Hippocampal formation (tissue), 2 donors: ENCODE measurements at regions not wholly inside any gene's neighbourhood (a gene's known extent, or its start where the extent isn't known, plus 50 kb on each side); places are given as distances from the start of the nearest gene placed in this dataset.
"Not testable (repeated sequence)": the region's sequence is repeated elsewhere in the genome, so short reads cannot be mapped to it uniquely, and the experiment has no call there.

Experiments used
- DNase-seq, 2 donors: peaks; one replicate each; lab custom pipeline; 2025; lab: John Stamatoyannopoulos, UW

DNA sequence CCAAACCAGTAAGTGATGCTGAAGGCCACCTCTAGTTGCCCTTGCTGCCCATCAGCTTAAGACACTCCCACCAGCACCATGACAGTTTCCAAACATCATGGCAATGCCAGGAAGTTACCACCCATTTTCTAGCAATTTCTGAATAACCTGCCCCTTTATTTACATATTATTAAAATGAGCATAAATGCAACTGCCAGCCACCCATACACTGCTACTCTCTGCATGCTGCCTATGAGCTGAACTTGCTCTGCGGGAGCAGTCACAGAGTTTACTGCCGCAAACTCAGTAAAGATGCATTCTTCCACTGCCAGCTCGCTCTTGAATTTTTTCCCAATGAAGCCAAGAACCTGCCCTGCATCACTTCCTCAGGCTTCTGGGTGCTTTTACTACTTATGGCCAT lies 212.6 kb downstream of the SH2D4B start:
- DNase-seq: no peak

DNA sequence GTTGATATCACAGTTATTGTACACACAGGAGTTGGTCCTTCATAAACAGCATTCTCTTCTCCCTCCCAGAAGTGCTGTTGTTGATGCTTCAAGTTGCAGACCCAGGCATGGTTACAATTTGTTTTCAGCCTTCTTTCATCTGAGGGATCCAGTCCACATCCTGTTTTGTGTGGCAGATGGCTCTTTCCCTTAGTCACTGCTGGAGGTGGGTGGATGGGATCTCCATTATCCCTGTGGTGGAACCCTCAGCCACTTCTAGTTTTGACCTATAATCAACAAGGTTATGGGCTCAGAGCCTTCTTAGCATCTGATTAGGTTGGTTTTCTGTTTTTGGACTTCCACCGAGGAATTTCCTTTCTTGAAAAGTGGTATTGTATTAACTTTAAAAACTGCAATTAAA lies 214.2 kb downstream of the SH2D4B start:
- no peak for DNase-seq

DNA sequence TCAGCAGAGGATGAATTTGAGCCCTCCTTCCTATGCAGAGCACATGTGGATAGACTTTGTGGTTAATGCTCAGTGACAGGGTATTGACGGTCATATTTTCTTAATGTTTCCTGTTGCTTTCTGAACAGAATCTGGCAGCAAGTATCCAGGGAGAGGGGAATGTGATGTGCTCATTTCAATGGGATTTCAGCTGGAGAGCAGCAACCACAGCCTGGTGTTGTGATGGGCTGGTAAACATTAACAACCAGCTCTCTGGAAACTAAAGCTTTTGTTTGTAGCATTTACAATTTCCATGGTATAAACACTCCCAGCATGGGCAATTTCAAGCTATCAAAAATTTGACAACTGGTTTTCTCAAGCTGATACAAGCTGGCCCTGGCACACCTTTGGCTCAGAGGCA lies 215.9 kb downstream of the SH2D4B start:
- no peak for DNase-seq

DNA sequence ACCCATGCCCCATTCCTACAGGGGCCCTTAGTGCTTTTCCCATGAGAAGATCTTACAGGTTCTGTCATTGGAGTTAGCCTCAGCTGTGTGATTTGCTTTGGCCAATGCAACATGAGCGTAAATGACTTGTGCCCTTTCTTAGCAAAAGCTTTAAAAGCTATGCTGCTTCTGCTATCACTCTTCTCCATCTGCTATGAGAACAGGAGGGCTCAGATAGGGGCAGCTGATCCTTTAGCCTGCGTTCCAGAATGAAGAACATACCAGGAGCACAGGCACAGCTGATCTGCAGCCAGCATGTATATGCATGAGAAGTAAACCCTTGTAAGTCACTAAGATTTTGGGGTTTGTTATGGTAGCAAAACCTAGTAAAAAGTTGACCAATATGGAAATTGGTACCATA lies 218.2 kb downstream of the SH2D4B start:
- DNase-seq: no peak

DNA sequence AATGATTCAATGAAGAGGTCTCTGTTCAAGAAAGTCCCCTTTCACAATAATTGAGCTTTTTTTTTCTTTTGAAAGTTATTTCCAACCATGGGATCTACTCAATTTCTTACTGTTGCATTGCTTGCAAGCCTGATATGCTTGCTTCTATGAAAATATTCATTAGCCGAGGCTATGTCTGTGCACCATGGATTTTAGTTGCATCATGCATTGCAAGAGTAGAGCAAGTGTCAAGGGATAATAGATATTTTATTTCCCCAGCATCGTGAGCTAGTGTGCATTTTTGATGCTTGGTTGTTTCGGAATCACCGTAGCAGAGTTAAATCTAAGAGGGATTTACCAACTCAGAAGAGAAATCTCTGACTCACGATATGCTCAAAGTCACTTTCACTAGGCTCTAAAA lies 222.0 kb downstream of the SH2D4B start:
- DNase-seq: no peak

DNA sequence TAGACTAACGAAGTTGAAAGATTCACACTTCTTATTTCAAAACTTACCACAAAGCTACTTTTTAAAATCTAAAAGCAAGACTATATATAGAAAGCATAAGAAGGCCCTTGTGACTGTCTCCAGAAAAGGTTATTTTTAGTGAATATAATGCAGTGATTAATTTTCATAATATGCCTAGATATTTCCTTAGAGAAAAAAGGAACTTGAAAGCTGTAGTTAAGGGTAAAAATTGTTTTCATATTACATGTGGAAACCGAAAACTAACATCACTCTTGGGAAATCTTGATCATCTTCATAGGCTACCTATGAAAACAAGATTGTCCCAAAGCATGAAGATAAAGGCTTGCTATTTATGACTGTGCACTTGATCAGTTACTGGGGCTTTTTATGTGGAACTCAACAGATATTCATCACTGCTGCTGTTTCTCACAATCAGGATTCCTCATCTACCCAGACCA lies 223.2 kb downstream of the SH2D4B start:
- no peak for DNase-seq

DNA sequence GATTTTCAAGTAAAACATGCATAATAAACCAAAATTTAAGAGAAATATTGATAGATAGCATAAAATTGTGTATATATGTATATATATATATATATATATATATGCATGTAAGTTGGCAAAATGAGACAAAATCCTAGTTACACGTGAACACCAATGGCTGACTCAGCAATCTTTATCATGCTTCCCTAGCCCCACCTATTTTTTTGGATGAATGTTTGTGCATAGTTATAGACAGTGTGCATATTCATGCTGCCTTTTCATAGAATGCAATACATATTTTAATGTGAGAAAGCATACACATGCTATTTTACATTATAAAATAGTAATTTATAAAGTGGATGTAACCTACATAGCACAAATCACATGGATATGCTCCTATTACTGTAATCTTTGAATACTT lies 230.3 kb downstream of the SH2D4B start:
- no peak for DNase-seq

DNA sequence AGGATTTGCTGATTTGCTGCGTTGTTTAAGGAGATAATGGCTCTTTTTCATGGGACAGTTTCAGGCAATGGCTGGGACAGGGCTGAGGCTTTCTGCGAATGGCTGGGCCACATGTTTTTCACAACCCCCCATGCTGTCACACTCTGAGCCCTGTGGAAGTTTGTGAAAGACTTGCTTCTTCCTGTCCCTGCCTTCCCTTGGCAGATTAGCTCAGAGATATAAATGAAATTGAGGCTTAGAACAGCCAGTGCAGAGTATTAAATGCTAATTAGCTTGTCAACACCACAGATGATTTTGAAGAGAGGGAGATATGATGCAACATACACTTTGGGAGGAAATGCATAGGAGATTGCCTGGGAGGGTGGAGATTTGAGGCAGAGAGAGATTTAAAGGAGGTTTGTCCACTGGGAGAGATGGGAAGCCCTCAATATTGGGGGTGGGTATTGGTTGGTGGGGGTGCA lies 232.0 kb downstream of the SH2D4B start:
- no peak for DNase-seq

DNA sequence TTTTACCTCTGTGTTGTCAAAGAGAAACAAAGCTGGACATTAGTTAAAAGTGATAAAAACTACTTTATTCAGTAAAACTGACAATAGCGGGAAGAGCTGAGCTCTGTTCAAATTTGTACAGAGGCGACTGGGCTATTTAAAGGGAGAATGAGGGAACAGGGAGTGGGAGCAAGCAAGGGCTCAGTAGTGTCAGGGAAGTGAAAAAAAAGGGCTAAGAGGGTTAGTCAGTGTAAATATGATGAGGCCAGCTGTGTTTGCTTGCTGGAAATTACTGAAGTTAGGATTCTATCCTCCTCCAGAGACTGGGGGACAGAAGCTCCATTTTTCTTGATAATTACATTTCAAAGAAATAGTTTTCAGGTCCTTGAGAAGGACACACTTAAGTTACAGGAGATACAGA lies 232.5 kb downstream of the SH2D4B start:
- no peak for DNase-seq

DNA sequence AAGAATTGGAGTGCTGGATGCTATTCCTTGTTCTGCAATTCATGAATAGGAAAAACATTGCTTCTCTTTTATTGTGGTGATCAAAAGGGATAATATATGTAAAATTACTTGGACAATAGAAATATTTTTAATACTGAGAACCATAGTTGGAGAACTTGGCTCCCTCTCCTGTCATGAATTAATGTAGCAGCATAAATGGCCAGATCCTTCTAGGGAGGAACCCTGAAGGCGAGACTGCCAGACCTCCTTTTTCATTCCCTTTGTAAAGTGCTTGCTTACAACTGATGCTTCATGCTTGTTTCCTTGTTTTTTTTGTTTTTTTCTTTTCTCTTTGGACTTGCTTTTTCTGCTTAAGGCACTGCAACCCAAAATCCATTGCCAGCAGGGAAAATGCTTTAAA lies 233.6 kb downstream of the SH2D4B start:
- DNase-seq: no peak

DNA sequence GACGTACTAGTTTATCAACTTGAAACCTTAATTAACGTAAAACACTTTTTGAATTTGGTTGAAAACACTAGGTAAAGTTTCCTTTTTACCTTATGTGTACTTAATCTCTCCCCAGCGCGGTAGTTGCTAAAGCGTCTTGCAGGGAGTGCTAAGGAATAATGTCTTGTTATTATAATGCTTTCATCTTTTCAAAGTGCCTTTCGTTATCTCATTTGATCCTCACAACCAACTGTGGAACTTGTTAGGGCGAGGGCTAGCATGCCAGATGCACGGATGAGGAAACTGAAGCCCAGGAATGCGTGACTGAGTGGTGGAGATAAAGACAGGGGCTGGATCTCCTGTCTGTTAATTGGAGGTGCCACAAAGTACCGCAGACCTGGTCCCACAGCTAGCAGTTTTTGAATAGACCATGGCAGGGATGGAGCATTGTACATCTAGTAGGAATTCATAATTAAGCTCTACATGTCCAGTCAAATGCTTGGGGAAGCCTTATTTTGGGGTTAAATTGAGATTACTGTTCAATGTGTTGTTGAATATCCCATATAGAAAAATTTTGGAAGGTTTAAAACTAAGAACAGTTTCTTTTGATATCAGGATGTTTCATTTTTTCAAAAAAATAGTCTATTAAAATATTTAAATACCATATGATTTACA lies 234.3 kb downstream of the SH2D4B start:
- DNase-seq: no peak

DNA sequence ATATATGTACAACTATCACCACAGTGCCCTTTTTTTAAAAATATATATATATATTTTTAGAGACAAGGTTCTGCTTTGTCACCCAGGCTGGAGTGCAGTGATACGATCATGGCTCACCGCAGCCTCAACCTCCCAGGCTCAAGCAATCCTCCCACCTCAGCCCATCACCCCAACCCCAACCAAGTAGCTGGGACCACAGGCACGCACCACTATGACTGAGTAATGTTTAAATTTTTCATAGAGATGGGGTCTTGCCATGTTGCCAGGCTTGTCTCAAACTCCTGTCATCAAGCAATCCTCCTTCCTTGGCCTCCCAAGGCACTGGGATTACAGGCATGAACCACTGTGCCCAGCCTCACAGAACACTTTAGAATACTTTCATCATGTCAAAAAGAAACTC lies 234.9 kb downstream of the SH2D4B start:
- no peak for DNase-seq

DNA sequence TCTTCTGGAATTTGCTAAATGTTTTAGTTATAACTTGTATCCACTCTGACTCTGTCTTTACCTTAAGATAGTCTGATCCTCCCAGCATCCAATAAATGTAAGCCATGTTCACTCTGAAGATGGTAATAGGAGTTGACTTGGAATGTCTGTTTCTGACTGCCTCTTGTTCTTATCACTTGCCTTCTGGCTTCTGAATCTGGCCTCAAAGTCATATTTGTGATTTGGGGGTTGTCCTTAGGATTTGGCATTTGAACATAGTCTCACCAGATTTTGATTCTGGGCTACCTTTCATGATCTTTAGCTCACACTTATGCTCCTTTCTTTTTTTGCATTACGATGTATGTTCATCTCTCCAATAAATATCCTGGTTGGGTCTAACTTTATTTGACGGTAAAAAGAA lies 247.0 kb downstream of the SH2D4B start:
- no peak for DNase-seq

DNA sequence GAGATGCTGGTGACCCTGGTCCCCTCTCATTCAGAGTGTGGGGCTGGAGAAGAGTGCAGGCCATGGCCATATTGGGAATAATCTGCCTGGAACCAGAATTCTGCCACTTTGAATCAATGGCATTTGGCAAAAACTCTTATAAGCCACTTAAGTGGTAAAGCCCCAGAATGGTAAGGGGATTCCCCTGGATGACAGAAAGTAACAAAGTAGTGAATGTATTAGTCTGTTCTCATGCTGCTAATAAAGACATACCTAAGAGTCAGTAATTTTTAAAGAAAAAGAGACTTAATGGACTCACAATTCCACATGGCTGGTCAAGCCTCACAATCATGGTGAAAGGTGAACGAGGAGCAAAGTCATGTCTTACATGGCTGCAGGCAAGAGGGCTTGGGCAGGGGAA lies 248.6 kb downstream of the SH2D4B start:
- DNase-seq: no peak

DNA sequence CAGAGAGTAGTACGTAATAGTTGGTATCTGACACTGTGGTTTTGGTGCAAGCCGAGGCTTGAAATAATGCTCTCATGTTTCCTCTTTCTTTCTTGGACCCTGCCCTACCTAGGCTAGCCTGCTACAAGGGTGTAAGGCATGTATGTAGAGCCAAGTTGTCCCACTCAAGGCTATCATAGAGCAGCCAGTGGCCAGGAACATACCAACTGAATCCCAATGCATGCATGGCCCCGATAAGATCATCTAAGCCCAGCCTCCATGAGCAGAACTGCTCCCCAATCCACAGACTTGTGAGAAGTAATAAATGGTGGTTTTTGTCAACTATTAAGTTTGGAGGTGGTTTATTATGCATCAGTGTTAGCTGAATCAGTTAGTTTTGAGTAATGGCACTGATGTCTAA lies 250.2 kb downstream of the SH2D4B start:
- DNase-seq: no peak

DNA sequence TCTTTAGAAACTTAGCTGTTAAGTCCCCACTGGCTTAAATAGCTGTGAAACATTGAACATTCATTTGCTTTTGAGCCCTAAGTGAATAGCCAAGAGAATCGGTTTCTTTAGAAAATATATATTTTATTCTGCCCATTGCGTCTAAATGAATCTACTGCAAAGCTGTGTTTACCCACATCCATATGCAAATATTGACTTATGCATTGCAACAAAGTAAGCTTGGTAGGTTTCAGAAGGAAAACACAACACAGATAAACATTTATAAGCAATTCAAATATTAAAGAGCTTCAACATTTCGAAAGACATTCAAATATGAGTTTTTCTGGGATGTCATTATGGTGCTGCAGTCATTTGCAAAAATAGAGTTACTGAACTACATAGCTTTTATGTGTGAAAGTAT lies 257.3 kb downstream of the SH2D4B start:
- DNase-seq: no peak

DNA sequence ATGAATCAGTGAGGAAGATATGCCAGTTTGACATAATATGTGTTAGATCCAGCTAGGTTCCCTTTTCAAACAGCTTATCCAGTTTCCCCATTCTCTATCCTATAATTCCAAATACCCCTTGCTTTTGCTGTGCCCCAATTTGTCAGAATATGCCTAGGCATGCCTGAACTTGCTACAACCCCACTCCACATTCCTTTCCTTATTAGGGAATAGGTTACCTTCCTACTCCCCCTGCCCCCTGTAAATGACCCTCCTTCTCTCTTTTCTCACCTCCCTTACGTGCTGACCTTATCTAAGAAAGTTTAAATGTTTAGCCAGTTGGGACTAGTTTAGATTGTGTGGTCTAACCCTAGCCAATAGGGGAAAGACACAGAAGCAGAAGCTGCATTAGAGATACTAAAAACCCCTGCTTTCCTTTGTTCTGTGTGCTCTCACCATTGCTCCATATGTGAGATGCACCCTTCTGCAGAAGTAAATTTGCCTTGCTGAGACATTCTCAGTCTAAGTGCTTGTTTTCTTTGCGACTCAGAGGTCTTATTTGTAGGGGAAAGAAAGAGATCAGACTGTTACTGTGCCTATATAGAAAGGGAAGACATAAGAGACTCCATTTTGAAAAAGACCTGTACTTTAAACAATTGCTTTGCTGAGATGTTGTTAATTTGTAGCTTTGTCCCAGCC lies 267.8 kb downstream of the SH2D4B start:
- no peak for DNase-seq

DNA sequence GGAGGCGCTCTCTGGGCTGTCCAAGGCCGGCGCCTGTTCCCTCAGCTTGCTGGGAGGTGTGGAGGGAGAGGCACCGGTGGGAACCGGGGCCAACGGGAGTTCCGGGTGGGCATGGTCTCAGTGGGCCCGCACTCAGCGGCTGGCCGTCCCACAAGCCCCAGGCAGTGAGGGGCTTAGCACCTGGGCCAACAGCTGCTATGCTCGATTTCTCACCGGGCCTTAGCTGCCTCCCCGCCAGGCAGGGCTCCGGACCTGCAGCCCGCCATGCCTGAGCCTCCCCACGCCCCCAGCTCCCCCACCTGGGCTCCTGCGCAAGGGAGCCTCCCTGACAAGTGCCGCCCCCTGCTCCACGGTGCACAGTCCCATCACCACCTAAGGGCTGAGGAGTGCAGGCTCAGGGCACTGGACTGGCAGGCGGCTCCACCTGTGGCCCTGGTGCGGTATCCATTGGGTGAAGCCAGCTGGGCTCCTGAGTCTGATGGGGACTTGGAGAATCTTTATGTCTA lies 276.5 kb downstream of the SH2D4B start:
- DNase-seq: no peak

DNA sequence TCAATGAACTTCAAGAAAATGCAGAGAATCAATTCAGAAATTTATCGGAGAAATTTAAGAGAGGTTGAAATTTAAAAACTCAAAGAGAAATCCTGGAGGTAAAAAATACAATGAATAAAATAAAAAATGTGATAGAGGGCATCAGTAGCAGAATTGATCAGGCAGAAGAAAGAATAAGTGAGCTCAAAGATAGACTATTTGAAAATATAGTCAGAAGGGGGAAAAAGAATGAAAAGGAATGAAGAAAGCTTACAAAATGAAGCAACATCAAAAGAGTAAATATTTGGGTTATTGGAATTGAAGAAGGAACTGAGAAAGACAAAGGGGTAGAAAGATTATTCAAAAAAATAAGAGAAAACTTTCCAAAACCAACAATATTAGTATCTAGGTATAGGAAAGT lies 291.4 kb downstream of the SH2D4B start:
- no peak for DNase-seq

DNA sequence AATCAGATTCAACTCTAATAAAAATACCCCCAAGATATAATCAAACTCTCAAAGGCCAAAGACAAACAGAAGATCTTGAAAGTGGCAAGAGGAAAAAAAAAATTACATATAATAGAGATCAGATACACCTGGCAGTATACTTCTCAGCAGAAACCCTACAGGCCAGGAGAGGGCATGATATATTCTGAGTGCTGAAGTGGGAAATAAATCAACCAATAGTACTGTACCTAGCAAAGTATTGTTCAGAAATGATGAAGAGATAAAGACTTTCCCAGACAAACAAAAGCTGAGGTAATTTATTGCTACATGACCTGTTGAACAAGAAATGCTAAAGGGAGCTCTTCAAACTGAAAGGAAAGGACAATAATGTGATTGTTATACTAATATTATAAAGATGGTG lies 291.9 kb downstream of the SH2D4B start:
- DNase-seq: no peak

DNA sequence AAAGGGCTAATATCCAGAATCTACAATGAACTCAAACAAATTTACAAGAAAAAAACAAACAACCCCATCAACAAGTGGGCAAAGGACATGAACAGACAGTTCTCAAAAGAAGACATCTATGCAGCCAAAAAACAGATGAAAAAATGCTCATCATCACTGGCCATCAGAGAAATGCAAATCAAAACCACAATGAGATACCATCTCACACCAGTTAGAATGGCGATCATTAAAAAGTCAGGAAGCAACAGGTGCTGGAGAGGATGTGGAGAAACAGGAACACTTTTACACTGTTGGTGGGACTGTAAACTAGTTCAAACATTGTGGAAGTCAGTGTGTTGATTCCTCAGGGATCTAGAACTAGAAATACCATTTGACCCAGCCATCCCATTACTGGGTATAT lies 295.0 kb downstream of the SH2D4B start:
- DNase-seq: not testable (repeated sequence)

DNA sequence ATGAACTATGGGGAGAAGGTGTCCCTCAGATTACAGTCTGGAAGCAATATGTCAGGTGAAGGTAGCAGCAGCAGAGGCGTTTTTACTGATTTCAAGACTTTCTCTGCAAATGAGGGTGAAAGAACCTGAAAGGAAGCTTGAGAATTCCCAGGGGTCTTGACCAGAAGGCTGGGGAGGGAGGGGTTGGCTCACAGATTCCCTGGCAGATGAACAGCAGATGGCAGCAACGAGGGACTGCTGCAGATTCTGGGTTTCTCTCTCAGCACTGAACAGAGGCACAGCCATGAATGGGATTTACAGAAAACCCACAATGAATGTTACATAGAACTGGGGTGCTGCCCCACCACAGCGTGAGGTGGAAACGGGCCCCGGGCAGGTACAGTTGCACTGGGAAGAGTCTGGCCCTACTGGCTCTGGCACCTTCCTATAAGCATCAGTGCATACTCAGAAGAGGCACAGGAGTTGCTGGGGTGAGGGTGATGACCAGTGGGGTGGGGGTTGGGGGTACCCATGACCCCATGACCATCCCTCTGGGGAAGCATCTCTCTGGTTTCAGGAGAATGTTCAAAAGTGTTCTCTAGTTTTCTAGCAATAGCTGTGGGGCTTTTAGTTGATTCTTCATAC lies 317.8 kb downstream of the SH2D4B start:
- no peak for DNase-seq

DNA sequence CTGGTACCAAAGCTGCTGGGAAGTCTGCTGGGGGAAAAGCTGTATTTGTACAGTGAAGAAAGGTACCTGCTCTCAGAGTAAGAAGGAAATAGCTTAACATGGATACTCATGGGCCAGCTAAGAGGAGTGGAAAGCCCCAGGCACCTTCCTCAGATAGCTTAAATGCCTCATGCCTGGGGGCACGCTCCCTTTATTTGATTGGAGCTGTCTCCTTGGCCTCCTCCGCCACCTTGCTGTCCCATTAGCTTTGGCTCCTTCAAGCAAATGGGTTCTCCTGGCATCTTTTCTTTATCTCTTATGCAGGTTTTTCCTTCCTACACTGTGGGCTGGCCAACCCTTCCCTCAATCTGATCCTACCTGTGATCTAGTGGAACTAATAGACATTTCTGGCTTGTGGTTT lies 318.5 kb downstream of the SH2D4B start:
- no peak for DNase-seq
